ENCODE measurements at regions not wholly inside any gene's neighbourhood (a gene's known extent, or its start where the extent isn't known, plus 50 kb on each side); places are given as distances from the start of the nearest gene placed in this dataset.

DNA sequence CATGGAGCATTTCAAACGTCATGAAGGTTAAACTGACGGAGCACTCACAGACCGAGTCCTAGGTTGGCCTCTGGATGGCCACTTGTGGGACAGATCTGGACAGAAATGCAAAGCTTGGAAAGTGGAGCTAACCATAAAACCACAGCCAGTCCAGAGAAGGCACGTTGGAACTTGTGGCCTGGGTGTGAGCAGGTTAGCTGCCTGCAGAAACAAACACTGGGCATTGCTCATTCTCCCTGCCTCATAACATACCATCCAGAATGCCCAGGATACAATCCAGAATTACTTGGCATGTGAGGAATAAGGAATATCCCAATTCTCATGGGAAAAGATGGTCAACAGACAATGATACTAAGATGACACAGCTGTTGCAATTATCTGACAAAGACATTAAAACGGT is 1005.0 kb downstream of the TBC1D22A start:
- no peaks in the 10 kb centered on the region for H3K4me1 ChIP-seq (ENCODE audit: control insufficient read depth in 1 of 2, insufficient read depth in 2 of 2, low read length in 2 of 2)
- no peak overlapping the region for H3K27ac ChIP-seq (ENCODE audit: low read depth, low read length)
- CTCF ChIA-PET: no interaction called here
- no peaks in the 10 kb centered on the region for H3K9me3 ChIP-seq (ENCODE audit: control insufficient read depth in 1 of 2, insufficient read depth in 1 of 2, low read depth in 1 of 2, low read length in 2 of 2)
- H4K20me1 ChIP-seq (ENCODE audit: insufficient read depth): no peaks in the 10 kb centered on the region
- POLR2A ChIA-PET: no interaction called here
- H3K36me3 ChIP-seq (ENCODE audit: control insufficient read depth in 1 of 2, insufficient read depth in 2 of 2, low read length in 2 of 2): no peaks in the 10 kb centered on the region
- no peaks in the 10 kb centered on the region for H3K9me2 ChIP-seq (ENCODE audit: insufficient read depth)
- no TSS peak for BruUV-seq (replicated peaks)
- intact Hi-C loops (cut with micrococcal nuclease): no loop called here
- no peak overlapping the region for H3K4me3 ChIP-seq (replicated peaks in 1 of 2; ENCODE audit: low read depth in 1 of 2, low read length in 2 of 2)
- RAD21 ChIA-PET (ENCODE audit: low non-redundant PET in 1 of 2, low total read pairs in 2 of 2, uncharacterized antibody in 2 of 2, unreplicated experiment in 2 of 2): no interaction called here
- no peaks in the 10 kb centered on the region for H3K79me2 ChIP-seq (ENCODE audit: insufficient read depth, low read length)
- TF ChIP-seq POLR2A (IDR thresholded peaks at IDR 0.05; ENCODE audit: borderline replicate concordance, extremely low read depth, insufficient read depth, insufficient read length) (no peak), FOSL1 (IDR thresholded peaks at IDR 0.05; ENCODE audit: low read depth) (no peak), SP1 (IDR thresholded peaks at IDR 0.05; ENCODE audit: low read depth) (no peak), EZH2phosphoT487 (IDR thresholded peaks at IDR 0.05; ENCODE audit: borderline replicate concordance) (no peak), CEBPB (IDR thresholded peaks at IDR 0.05; ENCODE audit: low read depth) (no peak), EGR1 (IDR thresholded peaks at IDR 0.05; ENCODE audit: low read depth) (no peak)
- TF ChIP-seq, protein P1, sequence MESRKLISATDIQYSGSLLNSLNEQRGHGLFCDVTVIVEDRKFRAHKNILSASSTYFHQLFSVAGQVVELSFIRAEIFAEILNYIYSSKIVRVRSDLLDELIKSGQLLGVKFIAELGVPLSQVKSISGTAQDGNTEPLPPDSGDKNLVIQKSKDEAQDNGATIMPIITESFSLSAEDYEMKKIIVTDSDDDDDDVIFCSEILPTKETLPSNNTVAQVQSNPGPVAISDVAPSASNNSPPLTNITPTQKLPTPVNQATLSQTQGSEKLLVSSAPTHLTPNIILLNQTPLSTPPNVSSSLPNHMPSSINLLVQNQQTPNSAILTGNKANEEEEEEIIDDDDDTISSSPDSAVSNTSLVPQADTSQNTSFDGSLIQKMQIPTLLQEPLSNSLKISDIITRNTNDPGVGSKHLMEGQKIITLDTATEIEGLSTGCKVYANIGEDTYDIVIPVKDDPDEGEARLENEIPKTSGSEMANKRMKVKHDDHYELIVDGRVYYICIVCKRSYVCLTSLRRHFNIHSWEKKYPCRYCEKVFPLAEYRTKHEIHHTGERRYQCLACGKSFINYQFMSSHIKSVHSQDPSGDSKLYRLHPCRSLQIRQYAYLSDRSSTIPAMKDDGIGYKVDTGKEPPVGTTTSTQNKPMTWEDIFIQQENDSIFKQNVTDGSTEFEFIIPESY (IDR thresholded peaks at IDR 0.05; ENCODE audit: extremely low read depth, insufficient replicate concordance, low read length): no peak
- TF ChIP-seq, protein P2, sequence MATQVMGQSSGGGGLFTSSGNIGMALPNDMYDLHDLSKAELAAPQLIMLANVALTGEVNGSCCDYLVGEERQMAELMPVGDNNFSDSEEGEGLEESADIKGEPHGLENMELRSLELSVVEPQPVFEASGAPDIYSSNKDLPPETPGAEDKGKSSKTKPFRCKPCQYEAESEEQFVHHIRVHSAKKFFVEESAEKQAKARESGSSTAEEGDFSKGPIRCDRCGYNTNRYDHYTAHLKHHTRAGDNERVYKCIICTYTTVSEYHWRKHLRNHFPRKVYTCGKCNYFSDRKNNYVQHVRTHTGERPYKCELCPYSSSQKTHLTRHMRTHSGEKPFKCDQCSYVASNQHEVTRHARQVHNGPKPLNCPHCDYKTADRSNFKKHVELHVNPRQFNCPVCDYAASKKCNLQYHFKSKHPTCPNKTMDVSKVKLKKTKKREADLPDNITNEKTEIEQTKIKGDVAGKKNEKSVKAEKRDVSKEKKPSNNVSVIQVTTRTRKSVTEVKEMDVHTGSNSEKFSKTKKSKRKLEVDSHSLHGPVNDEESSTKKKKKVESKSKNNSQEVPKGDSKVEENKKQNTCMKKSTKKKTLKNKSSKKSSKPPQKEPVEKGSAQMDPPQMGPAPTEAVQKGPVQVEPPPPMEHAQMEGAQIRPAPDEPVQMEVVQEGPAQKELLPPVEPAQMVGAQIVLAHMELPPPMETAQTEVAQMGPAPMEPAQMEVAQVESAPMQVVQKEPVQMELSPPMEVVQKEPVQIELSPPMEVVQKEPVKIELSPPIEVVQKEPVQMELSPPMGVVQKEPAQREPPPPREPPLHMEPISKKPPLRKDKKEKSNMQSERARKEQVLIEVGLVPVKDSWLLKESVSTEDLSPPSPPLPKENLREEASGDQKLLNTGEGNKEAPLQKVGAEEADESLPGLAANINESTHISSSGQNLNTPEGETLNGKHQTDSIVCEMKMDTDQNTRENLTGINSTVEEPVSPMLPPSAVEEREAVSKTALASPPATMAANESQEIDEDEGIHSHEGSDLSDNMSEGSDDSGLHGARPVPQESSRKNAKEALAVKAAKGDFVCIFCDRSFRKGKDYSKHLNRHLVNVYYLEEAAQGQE (IDR thresholded peaks at IDR 0.05; ENCODE audit: low read depth): no peak
- no peaks in the 10 kb centered on the region for H3K27me3 ChIP-seq (ENCODE audit: insufficient read depth, low read length)
- H3K9ac ChIP-seq (ENCODE audit: low read length): no peak overlapping the region
- no peak overlapping the region for H3K4me2 ChIP-seq (ENCODE audit: low read length)
- no peak overlapping the region for H2AFZ ChIP-seq (ENCODE audit: low read depth, low read length, poor library complexity, severe bottlenecking)
- no peak for DNase-seq (ENCODE audit: low read depth, low spot score)
- no peak for ATAC-seq
